ENCODE measurements at regions not wholly inside any gene's neighbourhood (a gene's known extent, or its start where the extent isn't known, plus 50 kb on each side); places are given as distances from the start of the nearest gene placed in this dataset.

DNA sequence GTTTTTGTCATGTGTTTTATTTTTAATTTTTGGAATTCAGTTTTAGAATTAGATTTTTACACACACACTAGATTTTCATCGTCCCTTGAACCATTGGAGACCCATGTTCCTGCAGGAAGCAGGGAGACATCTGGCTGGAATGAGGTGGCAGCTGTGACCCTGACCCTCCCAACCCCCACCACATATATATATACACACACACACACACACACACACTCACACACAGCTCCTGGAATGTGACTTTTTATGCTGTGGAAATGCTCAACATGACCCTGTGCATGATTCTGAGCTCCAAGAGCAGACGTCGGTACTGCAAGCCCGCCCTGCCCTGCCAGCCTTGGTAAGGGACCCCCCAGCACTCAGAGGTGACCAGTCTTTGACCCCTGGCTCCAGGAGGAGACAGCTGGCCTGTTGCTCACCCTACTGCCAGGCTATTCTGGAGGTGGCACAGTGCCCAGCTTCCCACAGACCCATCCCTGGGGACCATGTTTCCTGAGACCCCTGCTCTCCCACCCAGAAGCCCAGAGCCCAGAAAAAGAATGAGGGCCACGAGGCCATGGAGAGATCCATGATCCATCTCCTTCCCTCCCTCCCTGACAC is 103.2 kb upstream of the VSTM2B start:
- TF ChIP-seq, protein P1, sequence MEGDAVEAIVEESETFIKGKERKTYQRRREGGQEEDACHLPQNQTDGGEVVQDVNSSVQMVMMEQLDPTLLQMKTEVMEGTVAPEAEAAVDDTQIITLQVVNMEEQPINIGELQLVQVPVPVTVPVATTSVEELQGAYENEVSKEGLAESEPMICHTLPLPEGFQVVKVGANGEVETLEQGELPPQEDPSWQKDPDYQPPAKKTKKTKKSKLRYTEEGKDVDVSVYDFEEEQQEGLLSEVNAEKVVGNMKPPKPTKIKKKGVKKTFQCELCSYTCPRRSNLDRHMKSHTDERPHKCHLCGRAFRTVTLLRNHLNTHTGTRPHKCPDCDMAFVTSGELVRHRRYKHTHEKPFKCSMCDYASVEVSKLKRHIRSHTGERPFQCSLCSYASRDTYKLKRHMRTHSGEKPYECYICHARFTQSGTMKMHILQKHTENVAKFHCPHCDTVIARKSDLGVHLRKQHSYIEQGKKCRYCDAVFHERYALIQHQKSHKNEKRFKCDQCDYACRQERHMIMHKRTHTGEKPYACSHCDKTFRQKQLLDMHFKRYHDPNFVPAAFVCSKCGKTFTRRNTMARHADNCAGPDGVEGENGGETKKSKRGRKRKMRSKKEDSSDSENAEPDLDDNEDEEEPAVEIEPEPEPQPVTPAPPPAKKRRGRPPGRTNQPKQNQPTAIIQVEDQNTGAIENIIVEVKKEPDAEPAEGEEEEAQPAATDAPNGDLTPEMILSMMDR (IDR thresholded peaks at IDR 0.05), result no peak
- no peak for TF ChIP-seq POLR2A (IDR thresholded peaks at IDR 0.05)

Measured in Peyer's patch (tissue), 4 donors.